GM12864 (cell line): ENCODE measurements at regions not wholly inside any gene's neighbourhood (a gene's known extent, or its start where the extent isn't known, plus 50 kb on each side); places are given as distances from the start of the nearest gene placed in this dataset.
"Not testable (repeated sequence)": the region's sequence is repeated elsewhere in the genome, so short reads cannot be mapped to it uniquely, and the experiment has no call there.

ENCODE experiments used
- DNase-seq: peaks from one replicate; pipeline ENCODE4 v3.0.0-alpha.2; 2011; ENCODE audit warnings: low read depth
- H3K4me3 ChIP-seq: 2 replicates; pipeline ENCODE4 v1.5.1; 2011; ENCODE audit warnings: mild to moderate bottlenecking, low read depth, low read length, control low read depth
- CTCF ChIP-seq: IDR thresholded peaks from 2 replicates; pipeline ENCODE4 v1.5.1; 2011; ENCODE audit warnings: low read depth, mild to moderate bottlenecking, moderate library complexity, low read length, control low read depth, inconsistent platforms; ENCODE audit errors: missing control alignments

- peak; percentile 26 for DNase-seq
- no peak overlapping the region for H3K4me3 ChIP-seq
- peak; percentile 61 for TF ChIP-seq CTCF
These were observed 151.1 kb downstream of the ZNF281 start for GRCh38 chr1:200258447-200259375.

GRCh38 chr1:200257235-200257634 is 152.6 kb downstream of the ZNF281 start:
- DNase-seq = no peak
- TF ChIP-seq CTCF = no peak
- H3K4me3 ChIP-seq = no peak overlapping the region

GRCh38 chr1:200254602-200255001 is 155.2 kb downstream of the ZNF281 start:
- H3K4me3 ChIP-seq, DNase-seq: not testable (repeated sequence)

- H3K4me3 ChIP-seq = no peak overlapping the region
- DNase-seq = peak; percentile 26
- TF ChIP-seq CTCF = peak; percentile 14
These were observed 155.9 kb downstream of the ZNF281 start for GRCh38 chr1:200253774-200254495.

GRCh38 chr1:200252531-200252930 is 157.3 kb downstream of the ZNF281 start:
- no peak overlapping the region for H3K4me3 ChIP-seq
- no peak for DNase-seq
- no peak for TF ChIP-seq CTCF

- TF ChIP-seq CTCF = no peak
These were observed 159.4 kb downstream of the ZNF281 start for GRCh38 chr1:200250469-200250868.

GRCh38 chr1:200248541-200248940 is 161.3 kb downstream of the ZNF281 start:
- no peak for TF ChIP-seq CTCF
- no peak overlapping the region for H3K4me3 ChIP-seq
- DNase-seq = no peak

More at GRCh38 chr1:200250469-200250868, 159.4 kb downstream of the ZNF281 start:
- no peak for DNase-seq
- no peak overlapping the region for H3K4me3 ChIP-seq
